IPS DF 19.7 (cell line): ENCODE measurements at regions not wholly inside any gene's neighbourhood (a gene's known extent, or its start where the extent isn't known, plus 50 kb on each side); places are given as distances from the start of the nearest gene placed in this dataset.

ENCODE experiments used
- DNase-seq: peaks from one replicate; pipeline ENCODE4 v3.0.0-alpha.2; 2013; ENCODE audit warnings: low read depth, low spot score

GRCh38 chrX:45879512-45879911, 665.7 kb downstream of the ZNF674 start:
- DNase-seq: no peak

GRCh38 chrX:45876206-45876605, 669.0 kb downstream of the ZNF674 start:
- DNase-seq: no peak

GRCh38 chrX:45873781-45874180, 671.4 kb downstream of the ZNF674 start:
- DNase-seq: no peak

GRCh38 chrX:45872480-45872879, 671.8 kb upstream of the DIPK2B start:
- no peak for DNase-seq

GRCh38 chrX:45868425-45868824, 667.7 kb upstream of the DIPK2B start:
- DNase-seq: no peak

- DNase-seq: no peak
These were observed 662.1 kb upstream of the DIPK2B start for GRCh38 chrX:45862801-45863200.

- no peak for DNase-seq
These were observed 659.8 kb upstream of the DIPK2B start for GRCh38 chrX:45860450-45860849.

- no peak for DNase-seq
These were observed 658.7 kb upstream of the DIPK2B start for GRCh38 chrX:45859407-45859806.

- DNase-seq: no peak
These were observed 652.2 kb upstream of the DIPK2B start for GRCh38 chrX:45852884-45853283.

GRCh38 chrX:45851434-45851991, 650.8 kb upstream of the DIPK2B start:
- DNase-seq: peak; percentile 59

- no peak for DNase-seq
These were observed 650.2 kb upstream of the DIPK2B start for GRCh38 chrX:45850775-45851433.

GRCh38 chrX:45850197-45850774, 649.6 kb upstream of the DIPK2B start:
- DNase-seq: no peak

GRCh38 chrX:45849261-45849862, 648.7 kb upstream of the DIPK2B start:
- no peak for DNase-seq

GRCh38 chrX:45847961-45848360, 647.3 kb upstream of the DIPK2B start:
- no peak for DNase-seq

- no peak for DNase-seq
These were observed 645.7 kb upstream of the DIPK2B start for GRCh38 chrX:45846328-45846727.

- DNase-seq: no peak
These were observed 644.5 kb upstream of the DIPK2B start for GRCh38 chrX:45845142-45845541.

- no peak for DNase-seq
These were observed 642.8 kb upstream of the DIPK2B start for GRCh38 chrX:45843518-45843917.

GRCh38 chrX:45842926-45843315, 642.2 kb upstream of the DIPK2B start:
- no peak for DNase-seq

GRCh38 chrX:45842207-45842925, 641.7 kb upstream of the DIPK2B start:
- no peak for DNase-seq

- no peak for DNase-seq
These were observed 639.8 kb upstream of the DIPK2B start for GRCh38 chrX:45840411-45840950.

- DNase-seq: no peak
These were observed 629.7 kb upstream of the DIPK2B start for GRCh38 chrX:45830343-45830742.

GRCh38 chrX:45824471-45824870, 623.8 kb upstream of the DIPK2B start:
- DNase-seq: no peak
